ENCODE measurements at regions not wholly inside any gene's neighbourhood (a gene's known extent, or its start where the extent isn't known, plus 50 kb on each side); places are given as distances from the start of the nearest gene placed in this dataset.
"Not testable (repeated sequence)": the region's sequence is repeated elsewhere in the genome, so short reads cannot be mapped to it uniquely, and the experiment has no call there.

DNA sequence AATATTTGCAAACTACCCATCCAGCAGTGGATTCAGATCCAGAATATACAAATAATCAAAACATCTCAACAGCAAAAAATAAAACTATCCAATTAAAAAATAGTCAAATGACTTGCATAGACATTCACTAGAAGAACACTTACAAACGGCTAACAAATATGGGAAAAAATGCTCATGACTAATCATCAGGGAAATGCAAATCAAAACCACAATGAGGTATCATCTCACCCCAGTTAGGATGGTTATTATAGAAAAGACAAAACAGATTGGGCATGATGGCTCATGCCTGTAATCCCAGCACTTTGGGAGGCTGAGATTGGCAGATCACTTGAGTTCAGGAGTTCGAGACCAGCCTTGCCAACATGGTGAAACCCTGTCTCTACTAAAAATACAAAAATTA lies 95.9 kb downstream of the FAM170A start:
- TF ChIP-seq TBP (CRISPR knock-in tag; IDR thresholded peaks at IDR 0.05); ARNT (IDR thresholded peaks at IDR 0.05); TCF12 (IDR thresholded peaks at IDR 0.05); TCF12 (CRISPR knock-in tag; IDR thresholded peaks at IDR 0.05); POLR2A (IDR thresholded peaks at IDR 0.05; ENCODE audit: insufficient read depth in 1 of 2, low read depth in 2 of 2, low read length in 2 of 2); RXRA (CRISPR knock-in tag; IDR thresholded peaks at IDR 0.05); RXRB (CRISPR knock-in tag; IDR thresholded peaks at IDR 0.05; ENCODE audit: borderline replicate concordance); NR2C2 (CRISPR knock-in tag; IDR thresholded peaks at IDR 0.05; ENCODE audit: borderline replicate concordance); KAT2B (IDR thresholded peaks at IDR 0.05; ENCODE audit: borderline replicate concordance, low read depth, low read length); POLR2AphosphoS5 (IDR thresholded peaks at IDR 0.05; ENCODE audit: low read depth, low read length); MYNN (CRISPR knock-in tag; IDR thresholded peaks at IDR 0.05; ENCODE audit: low read depth): not testable (repeated sequence)
- TF ChIP-seq, protein P1, sequence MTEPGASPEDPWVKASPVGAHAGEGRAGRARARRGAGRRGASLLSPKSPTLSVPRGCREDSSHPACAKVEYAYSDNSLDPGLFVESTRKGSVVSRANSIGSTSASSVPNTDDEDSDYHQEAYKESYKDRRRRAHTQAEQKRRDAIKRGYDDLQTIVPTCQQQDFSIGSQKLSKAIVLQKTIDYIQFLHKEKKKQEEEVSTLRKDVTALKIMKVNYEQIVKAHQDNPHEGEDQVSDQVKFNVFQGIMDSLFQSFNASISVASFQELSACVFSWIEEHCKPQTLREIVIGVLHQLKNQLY (CRISPR knock-in tag; IDR thresholded peaks at IDR 0.05) = not testable (repeated sequence)
- TF ChIP-seq, protein P2, sequence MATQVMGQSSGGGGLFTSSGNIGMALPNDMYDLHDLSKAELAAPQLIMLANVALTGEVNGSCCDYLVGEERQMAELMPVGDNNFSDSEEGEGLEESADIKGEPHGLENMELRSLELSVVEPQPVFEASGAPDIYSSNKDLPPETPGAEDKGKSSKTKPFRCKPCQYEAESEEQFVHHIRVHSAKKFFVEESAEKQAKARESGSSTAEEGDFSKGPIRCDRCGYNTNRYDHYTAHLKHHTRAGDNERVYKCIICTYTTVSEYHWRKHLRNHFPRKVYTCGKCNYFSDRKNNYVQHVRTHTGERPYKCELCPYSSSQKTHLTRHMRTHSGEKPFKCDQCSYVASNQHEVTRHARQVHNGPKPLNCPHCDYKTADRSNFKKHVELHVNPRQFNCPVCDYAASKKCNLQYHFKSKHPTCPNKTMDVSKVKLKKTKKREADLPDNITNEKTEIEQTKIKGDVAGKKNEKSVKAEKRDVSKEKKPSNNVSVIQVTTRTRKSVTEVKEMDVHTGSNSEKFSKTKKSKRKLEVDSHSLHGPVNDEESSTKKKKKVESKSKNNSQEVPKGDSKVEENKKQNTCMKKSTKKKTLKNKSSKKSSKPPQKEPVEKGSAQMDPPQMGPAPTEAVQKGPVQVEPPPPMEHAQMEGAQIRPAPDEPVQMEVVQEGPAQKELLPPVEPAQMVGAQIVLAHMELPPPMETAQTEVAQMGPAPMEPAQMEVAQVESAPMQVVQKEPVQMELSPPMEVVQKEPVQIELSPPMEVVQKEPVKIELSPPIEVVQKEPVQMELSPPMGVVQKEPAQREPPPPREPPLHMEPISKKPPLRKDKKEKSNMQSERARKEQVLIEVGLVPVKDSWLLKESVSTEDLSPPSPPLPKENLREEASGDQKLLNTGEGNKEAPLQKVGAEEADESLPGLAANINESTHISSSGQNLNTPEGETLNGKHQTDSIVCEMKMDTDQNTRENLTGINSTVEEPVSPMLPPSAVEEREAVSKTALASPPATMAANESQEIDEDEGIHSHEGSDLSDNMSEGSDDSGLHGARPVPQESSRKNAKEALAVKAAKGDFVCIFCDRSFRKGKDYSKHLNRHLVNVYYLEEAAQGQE (IDR thresholded peaks at IDR 0.05; ENCODE audit: borderline replicate concordance in 1 of 2, low read depth in 1 of 2, low read length in 2 of 2) = not testable (repeated sequence)

Data from HepG2 (cell line).